ENCODE measurements at regions not wholly inside any gene's neighbourhood (a gene's known extent, or its start where the extent isn't known, plus 50 kb on each side); places are given as distances from the start of the nearest gene placed in this dataset.

DNA sequence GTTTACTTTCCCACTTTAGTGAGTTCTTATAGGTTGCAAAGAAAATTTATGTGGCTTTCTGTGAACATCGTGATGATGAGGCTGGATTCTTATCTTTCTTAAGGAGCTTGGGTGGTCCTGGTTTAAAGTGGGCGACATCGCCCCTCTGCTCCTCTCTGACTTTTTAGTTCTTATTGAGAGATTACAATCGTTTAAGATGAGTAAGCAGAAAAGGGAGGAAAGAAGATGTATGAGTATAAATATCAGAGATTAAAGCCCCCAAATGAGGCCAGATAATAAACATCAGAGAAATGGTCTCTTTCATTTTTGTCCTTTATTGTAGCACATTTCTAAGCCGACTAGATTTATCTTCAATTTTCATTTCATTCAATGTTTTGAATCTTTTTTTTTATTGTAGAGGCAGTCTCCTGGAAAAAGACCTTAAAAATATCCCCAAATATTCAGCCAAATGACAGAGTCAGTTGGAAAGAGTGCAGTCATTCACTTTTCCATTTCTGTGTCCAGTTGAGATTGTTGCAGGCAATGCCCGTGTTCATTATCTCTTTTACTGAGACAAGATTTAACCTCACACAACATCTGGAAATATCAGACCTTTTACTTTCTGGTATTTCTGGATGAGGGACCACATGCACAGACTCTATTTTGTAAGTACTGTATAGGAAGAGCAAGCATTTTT is 62.0 kb upstream of the PDE7B start:
- Histone ChIP-seq H3K4me3 (no peak overlapping the region), H3K27ac (ENCODE audit: low read depth in 1 of 2, low read length in 1 of 2) (no peak overlapping the region), H3K27me3 (ENCODE audit: control insufficient read depth in 3 of 3, insufficient read depth in 3 of 3, low read length in 2 of 3) (no peaks in the 10 kb centered on the region), H3K9ac (ENCODE audit: insufficient read depth in 1 of 2, low read length in 2 of 2) (no peak overlapping the region), H3K36me3 (ENCODE audit: control insufficient read depth in 4 of 4, insufficient read depth in 4 of 4, low read length in 4 of 4) (no peaks in the 10 kb centered on the region), H3K4me1 (ENCODE audit: control insufficient read depth in 5 of 5, insufficient read depth in 5 of 5, low read length in 5 of 5) (peaks cover 0 to 4% (median 0%) of the 10 kb centered on the region in 5 donors), H3K9me3 (ENCODE audit: control insufficient read depth in 4 of 4, insufficient read depth in 3 of 4, low read length in 3 of 4) (no peaks in the 10 kb centered on the region)
- 59 to 73% methylated on average over 6 of the region's 6 CpGs for WGBS, 2 donors
- ATAC-seq (ENCODE audit: insufficient read depth, low FRiP score) = no peak
- no peak for DNase-seq
- TF ChIP-seq CTCF (IDR thresholded peaks at IDR 0.05; ENCODE audit: control extremely low read depth, extremely low read depth) = no peak

DNA sequence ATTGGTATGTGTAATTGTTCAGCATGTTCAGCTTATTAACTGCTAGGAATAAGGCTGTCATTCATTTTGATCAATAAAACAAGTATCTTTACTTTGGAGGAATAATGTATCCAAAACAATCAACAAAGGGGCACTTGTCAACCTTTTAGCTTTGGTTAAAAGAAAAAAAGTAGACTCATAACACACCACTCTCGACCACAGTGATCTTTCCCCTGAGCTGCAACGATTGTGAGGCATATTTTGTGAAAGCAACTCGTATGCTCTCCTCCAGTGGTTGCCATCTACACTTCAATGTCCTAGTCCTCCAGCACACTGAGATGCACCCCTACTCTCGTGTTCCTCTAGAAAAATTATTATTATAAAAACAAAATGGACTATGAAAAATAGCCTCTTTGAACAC is 60.1 kb upstream of the PDE7B start:
- 70 to 83% methylated on average over 4 of the region's 4 CpGs for WGBS, 2 donors
- Histone ChIP-seq H3K9me3 (ENCODE audit: control insufficient read depth in 4 of 4, insufficient read depth in 3 of 4, low read length in 3 of 4) (no peaks in the 10 kb centered on the region), H3K4me1 (ENCODE audit: control insufficient read depth in 5 of 5, insufficient read depth in 5 of 5, low read length in 5 of 5) (peaks cover 0 to 4% (median 0%) of the 10 kb centered on the region in 5 donors), H3K27me3 (ENCODE audit: control insufficient read depth in 3 of 3, insufficient read depth in 3 of 3, low read length in 2 of 3) (no peaks in the 10 kb centered on the region), H3K36me3 (ENCODE audit: control insufficient read depth in 4 of 4, insufficient read depth in 4 of 4, low read length in 4 of 4) (no peaks in the 10 kb centered on the region), H3K4me3 (no peak overlapping the region), H3K9ac (ENCODE audit: insufficient read depth in 1 of 2, low read length in 2 of 2) (no peak overlapping the region), H3K27ac (ENCODE audit: low read depth in 1 of 2, low read length in 1 of 2) (no peak overlapping the region)
- TF ChIP-seq CTCF (IDR thresholded peaks at IDR 0.05; ENCODE audit: control extremely low read depth, extremely low read depth) = no peak
- no peak for ATAC-seq (ENCODE audit: insufficient read depth, low FRiP score)
- no peak for DNase-seq

DNA sequence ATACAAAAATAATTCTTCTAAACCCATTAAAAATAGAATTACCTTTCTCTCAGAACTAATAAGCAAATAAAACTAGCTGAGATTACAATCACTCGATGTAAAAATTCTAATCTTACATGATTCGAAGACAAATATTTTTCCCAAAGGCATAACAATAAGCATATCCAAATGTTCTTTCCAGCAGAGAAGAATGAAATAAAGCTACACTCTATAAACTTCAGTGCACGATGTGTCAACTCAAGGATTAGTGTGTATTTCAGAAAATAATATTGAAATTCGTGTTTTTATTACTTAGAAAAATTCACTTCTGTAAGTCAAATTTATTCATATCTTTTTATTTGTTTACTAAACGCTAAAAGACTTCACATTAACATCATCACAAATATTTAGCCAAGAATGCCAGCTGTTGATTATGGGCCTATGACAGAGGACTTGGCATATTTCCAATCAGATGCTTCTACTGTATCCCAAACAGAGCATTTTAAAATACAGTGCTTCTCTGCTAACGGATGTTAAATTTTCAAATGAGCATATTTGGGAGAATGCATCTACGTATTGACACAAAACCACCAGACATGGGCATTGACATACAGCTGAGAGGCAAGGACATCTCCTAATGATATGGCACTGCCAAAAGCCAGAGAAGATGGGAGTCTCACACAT is 54.7 kb upstream of the PDE7B start:
- peaks cover 0 to 5% (median 0%) of the 10 kb centered on the region in 5 donors for H3K4me1 ChIP-seq (ENCODE audit: control insufficient read depth in 5 of 5, insufficient read depth in 5 of 5, low read length in 5 of 5)
- peak; percentile 15 to 79 (median 69) for DNase-seq
- no peak for TF ChIP-seq CTCF (IDR thresholded peaks at IDR 0.05; ENCODE audit: control extremely low read depth, extremely low read depth)
- no peaks in the 10 kb centered on the region for H3K9me3 ChIP-seq (ENCODE audit: control insufficient read depth in 4 of 4, insufficient read depth in 3 of 4, low read length in 3 of 4)
- H3K9ac ChIP-seq (ENCODE audit: insufficient read depth in 1 of 2, low read length in 2 of 2) = no peak overlapping the region
- no peak for ATAC-seq (ENCODE audit: insufficient read depth, low FRiP score)
- no peaks in the 10 kb centered on the region for H3K27me3 ChIP-seq (ENCODE audit: control insufficient read depth in 3 of 3, insufficient read depth in 3 of 3, low read length in 2 of 3)
- WGBS, 2 donors = 82 to 88% methylated on average over 7 of the region's 7 CpGs
- no peaks in the 10 kb centered on the region for H3K36me3 ChIP-seq (ENCODE audit: control insufficient read depth in 4 of 4, insufficient read depth in 4 of 4, low read length in 4 of 4)
- H3K4me3 ChIP-seq = no peak overlapping the region
- no peak overlapping the region for H3K27ac ChIP-seq (ENCODE audit: low read depth in 1 of 2, low read length in 1 of 2)
